ENCODE measurements at regions not wholly inside any gene's neighbourhood (a gene's known extent, or its start where the extent isn't known, plus 50 kb on each side); places are given as distances from the start of the nearest gene placed in this dataset.

- no peak for DNase-seq (ENCODE audit: low read depth)
- TF ChIP-seq, protein P1, sequence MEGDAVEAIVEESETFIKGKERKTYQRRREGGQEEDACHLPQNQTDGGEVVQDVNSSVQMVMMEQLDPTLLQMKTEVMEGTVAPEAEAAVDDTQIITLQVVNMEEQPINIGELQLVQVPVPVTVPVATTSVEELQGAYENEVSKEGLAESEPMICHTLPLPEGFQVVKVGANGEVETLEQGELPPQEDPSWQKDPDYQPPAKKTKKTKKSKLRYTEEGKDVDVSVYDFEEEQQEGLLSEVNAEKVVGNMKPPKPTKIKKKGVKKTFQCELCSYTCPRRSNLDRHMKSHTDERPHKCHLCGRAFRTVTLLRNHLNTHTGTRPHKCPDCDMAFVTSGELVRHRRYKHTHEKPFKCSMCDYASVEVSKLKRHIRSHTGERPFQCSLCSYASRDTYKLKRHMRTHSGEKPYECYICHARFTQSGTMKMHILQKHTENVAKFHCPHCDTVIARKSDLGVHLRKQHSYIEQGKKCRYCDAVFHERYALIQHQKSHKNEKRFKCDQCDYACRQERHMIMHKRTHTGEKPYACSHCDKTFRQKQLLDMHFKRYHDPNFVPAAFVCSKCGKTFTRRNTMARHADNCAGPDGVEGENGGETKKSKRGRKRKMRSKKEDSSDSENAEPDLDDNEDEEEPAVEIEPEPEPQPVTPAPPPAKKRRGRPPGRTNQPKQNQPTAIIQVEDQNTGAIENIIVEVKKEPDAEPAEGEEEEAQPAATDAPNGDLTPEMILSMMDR (IDR thresholded peaks at IDR 0.05; ENCODE audit: control insufficient read depth, extremely low read depth, insufficient read depth), result no peak
- no peak overlapping the region for H3K4me3 ChIP-seq (ENCODE audit: low read depth, low read length)
Observed at GRCh38 chr14:100668352-100668751, 58.3 kb upstream of the DLK1 start.

DNA sequence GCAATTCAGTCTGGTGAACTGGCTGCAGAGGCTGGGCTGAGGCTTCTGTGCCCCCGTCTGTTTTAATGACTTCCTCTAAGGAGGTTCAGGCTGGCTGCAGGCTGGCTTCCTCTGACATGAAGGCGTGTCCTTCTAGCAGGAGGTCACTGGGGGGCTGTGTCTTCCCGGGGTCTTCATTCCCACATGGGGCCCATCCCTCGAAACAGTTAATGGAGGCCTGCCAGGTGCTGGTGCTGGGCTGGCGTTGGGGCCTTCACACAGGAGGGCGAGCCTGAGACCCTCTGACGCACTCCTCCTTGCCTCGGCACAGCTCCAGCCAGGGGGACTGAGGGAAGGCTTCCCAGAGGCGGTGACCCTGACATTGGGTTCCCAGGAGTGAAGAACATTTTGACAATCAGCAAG, 57.7 kb upstream of the DLK1 start:
- H3K4me3 ChIP-seq (ENCODE audit: low read depth, low read length), result no peak overlapping the region
- TF ChIP-seq, protein P1 (IDR thresholded peaks at IDR 0.05; ENCODE audit: control insufficient read depth, extremely low read depth, insufficient read depth), result no peak
- DNase-seq (ENCODE audit: low read depth), result no peak

DNA sequence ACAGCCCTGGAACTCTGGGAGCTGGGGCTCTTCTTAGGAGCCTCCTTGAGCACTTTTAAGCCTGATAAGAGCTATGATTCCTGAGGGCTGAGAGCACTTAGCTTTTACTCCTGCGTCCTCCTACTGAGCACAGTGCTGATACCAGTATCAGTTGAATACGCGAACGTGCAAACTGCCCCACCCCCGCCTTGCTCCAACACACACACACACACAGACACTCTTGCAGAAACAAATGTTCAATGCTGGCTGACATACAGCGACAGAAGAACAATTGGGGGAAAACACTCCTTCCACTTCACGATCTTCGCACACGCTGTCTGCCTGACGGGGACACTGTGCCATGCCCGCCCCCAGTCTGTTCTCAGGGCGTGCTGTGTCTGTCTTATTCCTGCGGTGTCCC, 57.2 kb upstream of the DLK1 start:
- no peak for DNase-seq (ENCODE audit: low read depth)
- no peak overlapping the region for H3K4me3 ChIP-seq (ENCODE audit: low read depth, low read length)
- TF ChIP-seq, protein P1 (IDR thresholded peaks at IDR 0.05; ENCODE audit: control insufficient read depth, extremely low read depth, insufficient read depth), result no peak

GRCh38 chr14:100670017-100670752, 56.5 kb upstream of the DLK1 start:
- TF ChIP-seq, protein P1 (IDR thresholded peaks at IDR 0.05; ENCODE audit: control insufficient read depth, extremely low read depth, insufficient read depth), result no peak
- no peak overlapping the region for H3K4me3 ChIP-seq (ENCODE audit: low read depth, low read length)
- DNase-seq (ENCODE audit: low read depth), result no peak

DNA sequence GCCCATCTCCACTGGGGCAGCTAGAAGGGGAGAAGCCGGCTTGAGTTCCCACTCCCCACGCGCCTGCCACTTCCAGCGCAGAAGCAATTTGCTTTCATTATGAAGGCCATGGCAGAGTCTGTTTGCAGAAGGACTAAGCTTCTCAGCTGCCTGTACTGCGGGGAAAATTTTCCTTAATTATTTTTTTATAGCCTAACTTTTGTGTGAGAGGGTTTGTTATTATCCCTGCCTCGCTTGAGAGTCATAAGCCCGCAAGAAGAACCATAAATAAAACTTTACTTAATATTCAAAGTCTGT, 56.0 kb upstream of the DLK1 start:
- DNase-seq (ENCODE audit: low read depth), result no peak
- TF ChIP-seq, protein P1 (IDR thresholded peaks at IDR 0.05; ENCODE audit: control insufficient read depth, extremely low read depth, insufficient read depth), result no peak

DNA sequence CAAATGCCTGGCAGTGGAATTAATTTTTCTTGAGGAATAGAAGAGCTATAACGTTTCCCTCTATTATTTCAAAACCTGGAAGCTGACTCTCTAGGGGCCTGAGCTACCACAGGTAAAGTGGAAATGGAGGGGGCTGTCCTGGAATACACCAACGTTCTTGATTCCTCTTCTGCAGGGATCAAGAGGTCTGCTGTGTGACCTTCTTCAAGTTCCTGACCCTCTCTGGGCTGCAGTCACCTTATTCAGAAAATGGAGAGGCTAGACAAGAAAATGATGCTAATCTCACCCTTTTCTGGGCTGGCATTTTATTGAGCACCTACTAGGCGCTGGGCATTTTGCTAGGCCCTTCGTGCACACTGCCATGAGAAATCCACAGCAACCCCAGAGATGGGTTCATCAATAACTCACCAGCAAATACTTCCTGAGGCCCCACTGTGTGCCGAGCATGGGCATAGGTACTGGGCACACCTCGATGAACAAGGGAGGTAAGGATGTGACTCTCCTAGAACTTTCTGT, 55.2 kb upstream of the DLK1 start:
- H3K4me3 ChIP-seq (ENCODE audit: low read depth, low read length), result no peak overlapping the region
- TF ChIP-seq, protein P1 (IDR thresholded peaks at IDR 0.05; ENCODE audit: control insufficient read depth, extremely low read depth, insufficient read depth), result no peak

More for the DNA sequence above, 56.0 kb upstream of the DLK1 start:
- no peak overlapping the region for H3K4me3 ChIP-seq (ENCODE audit: low read depth, low read length)

GRCh38 chr14:100671906-100672305, 54.8 kb upstream of the DLK1 start:
- no peak for DNase-seq (ENCODE audit: low read depth)
- TF ChIP-seq, protein P1 (IDR thresholded peaks at IDR 0.05; ENCODE audit: control insufficient read depth, extremely low read depth, insufficient read depth), result no peak

More for the DNA sequence above, 55.2 kb upstream of the DLK1 start:
- DNase-seq (ENCODE audit: low read depth), result no peak

More at GRCh38 chr14:100671906-100672305, 54.8 kb upstream of the DLK1 start:
- H3K4me3 ChIP-seq (ENCODE audit: low read depth, low read length), result no peak overlapping the region
